ENCODE measurements at regions not wholly inside any gene's neighbourhood (a gene's known extent, or its start where the extent isn't known, plus 50 kb on each side); places are given as distances from the start of the nearest gene placed in this dataset.

DNA sequence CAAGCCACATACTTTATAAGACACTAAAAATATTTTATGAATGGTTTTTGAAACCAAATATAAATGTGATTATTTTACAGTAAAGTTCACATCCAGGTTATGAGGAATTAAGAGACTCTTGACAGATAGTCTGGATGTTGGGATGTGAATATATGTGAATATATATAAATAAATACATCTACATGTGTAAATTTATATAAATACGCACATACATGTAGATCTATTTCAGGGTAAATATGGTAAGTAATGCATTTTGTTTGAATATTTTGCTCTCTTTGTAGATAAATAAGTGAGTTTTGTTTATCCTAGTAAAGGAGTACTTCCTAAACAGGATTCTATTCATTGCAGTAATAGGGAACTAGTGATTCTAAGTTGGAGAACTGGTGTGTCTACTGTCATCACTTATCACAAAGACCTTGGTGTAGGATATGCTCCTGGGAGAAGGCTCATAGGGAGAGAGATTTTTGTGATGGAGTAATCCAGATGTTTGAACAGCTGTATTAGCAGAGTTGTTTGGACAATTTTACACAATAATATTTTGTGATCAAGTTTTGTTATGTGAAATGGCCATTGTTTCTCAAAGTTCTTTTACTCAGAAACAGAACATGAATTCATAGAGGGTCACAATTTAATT, 60.2 kb upstream of the NT5C1B start:
- no peak for DNase-seq (ENCODE audit: low read depth in 1 of 2, low spot score in 2 of 2)
- H3K4me3 ChIP-seq, result no peak overlapping the region
- no peaks in the 10 kb centered on the region for H3K4me1 ChIP-seq (replicated peaks)
- no peaks in the 10 kb centered on the region for H3K27me3 ChIP-seq (replicated peaks)
- H3K36me3 ChIP-seq, result no peaks in the 10 kb centered on the region
- H3K9me3 ChIP-seq (replicated peaks), result no peaks in the 10 kb centered on the region
- H3K27ac ChIP-seq, result no peak overlapping the region

DNA sequence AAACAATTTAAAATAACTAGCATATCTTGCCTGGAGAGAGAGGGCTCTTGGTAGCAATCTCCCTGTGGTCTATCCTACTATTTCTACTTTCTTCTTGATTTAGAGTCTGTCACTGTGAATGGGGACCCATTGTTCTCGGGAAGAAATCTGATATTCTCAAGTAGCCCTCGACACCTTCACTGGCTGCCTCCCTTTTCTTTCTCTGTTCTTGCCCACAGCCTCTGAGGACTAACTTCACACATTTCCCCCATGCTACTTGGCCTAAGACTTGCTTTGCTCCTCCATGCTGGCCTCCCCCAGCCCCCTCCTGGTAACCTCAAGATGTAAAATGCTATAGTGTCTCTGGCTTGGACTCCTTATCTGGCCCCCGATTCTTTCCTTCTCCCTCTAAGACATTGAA, 58.8 kb upstream of the NT5C1B start:
- no peaks in the 10 kb centered on the region for H3K9me3 ChIP-seq (replicated peaks)
- H3K36me3 ChIP-seq, result no peaks in the 10 kb centered on the region
- H3K27ac ChIP-seq, result no peak overlapping the region
- no peaks in the 10 kb centered on the region for H3K27me3 ChIP-seq (replicated peaks)
- no peak for DNase-seq (ENCODE audit: low read depth in 1 of 2, low spot score in 2 of 2)
- no peak overlapping the region for H3K4me3 ChIP-seq
- H3K4me1 ChIP-seq (replicated peaks), result no peaks in the 10 kb centered on the region

DNA sequence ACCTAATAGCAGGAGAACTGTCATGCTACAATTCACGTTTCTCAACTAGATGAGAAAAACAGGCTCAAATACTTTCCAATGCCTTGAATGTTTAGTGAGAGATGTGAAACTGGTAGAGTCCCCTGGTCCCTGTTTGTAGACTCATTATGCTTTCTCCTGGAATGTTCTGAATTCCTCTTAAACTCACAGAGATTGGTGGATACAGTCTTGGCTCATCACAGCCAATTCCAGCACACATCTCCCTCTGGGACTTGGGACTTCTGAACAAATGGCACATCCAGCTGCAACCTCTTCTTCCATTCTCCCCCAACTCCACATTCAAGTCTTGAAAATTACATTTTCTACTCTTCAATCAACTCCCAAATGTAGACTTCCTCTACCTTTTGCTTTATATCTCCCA, 58.4 kb upstream of the NT5C1B start:
- Histone ChIP-seq H3K4me1 (replicated peaks) (no peaks in the 10 kb centered on the region), H3K27me3 (replicated peaks) (no peaks in the 10 kb centered on the region), H3K9me3 (replicated peaks) (no peaks in the 10 kb centered on the region), H3K36me3 (no peaks in the 10 kb centered on the region), H3K4me3 (no peak overlapping the region), H3K27ac (no peak overlapping the region)
- no peak for DNase-seq (ENCODE audit: low read depth in 1 of 2, low spot score in 2 of 2)

DNA sequence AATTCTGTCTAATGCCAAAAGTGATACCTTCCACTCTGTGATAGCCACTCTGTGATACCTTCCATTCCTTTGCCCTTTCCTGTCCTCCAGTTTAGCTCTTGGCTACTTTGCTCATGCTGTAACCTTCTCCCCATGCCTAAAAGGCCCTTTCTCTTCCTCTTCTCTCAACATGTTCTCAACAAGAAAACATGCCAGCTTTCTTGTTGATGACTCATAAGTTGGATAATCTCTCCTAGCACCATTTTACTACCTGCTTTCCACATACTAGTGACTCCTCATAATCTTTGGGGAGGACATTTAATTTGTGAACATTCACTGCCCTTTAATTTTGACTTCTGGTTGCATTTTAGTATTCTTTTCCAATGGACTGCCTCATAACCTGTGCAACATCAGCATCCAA, 55.9 kb upstream of the NT5C1B start:
- no peak for DNase-seq (ENCODE audit: low read depth in 1 of 2, low spot score in 2 of 2)
- no peak overlapping the region for H3K27ac ChIP-seq
- H3K36me3 ChIP-seq, result no peaks in the 10 kb centered on the region
- no peaks in the 10 kb centered on the region for H3K4me1 ChIP-seq (replicated peaks)
- no peaks in the 10 kb centered on the region for H3K27me3 ChIP-seq (replicated peaks)
- no peaks in the 10 kb centered on the region for H3K9me3 ChIP-seq (replicated peaks)
- H3K4me3 ChIP-seq, result no peak overlapping the region

DNA sequence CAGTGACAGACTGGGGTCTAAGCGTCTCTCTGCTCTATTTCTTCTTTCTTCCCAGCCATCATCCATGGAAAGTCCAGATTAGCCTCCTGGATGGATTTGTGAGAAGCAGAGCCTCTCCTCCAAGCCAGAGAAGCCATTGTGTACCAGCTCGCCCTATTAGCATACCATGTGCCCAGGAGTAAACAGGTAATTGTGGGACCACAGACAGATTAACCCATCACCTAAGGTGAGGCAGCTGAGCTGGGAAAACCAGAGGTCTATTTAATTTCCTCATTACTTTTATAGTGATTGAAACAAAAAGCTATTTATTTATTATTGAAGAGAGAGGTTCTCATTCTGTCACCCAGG, 54.7 kb upstream of the NT5C1B start:
- H3K27ac ChIP-seq, result no peak overlapping the region
- no peak for DNase-seq (ENCODE audit: low read depth in 1 of 2, low spot score in 2 of 2)

DNA sequence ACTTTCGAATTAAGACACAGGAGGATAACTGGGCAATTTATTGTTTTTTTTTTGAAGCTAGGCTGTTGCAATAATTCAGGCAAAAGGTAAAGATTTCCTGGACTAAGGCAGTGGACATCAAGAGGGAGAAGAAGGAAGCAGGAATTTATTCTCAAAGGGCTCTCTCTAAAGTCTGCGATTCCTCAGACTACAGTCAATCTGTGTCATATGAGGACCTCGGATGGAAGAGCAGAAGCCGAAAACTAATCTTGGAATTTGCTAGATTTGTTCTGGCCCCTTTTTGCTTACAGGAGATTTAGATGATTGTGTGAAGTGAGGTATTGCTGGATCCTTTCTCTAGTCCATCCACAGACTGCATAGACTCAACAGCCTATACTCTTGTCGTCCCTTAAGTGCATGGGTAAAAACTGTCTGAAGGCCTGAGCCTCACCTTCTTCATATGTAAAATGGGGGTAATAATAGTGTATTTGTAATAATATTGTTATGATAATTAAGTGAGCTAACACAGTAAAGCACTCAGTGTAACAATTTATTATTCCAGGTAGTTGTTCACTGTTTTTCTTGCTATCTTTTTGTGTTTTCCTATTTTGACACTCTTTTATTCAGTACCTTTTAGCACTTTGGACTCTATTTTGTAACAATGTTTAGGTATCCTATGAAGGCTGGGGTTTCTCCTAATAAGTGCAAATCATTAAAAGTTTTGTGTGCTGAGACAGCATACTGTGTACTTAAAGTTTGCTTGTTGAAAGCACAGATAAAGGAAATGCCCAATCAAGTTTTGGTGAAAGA, 54.2 kb upstream of the NT5C1B start:
- Histone ChIP-seq H3K4me3 (no peak overlapping the region), H3K4me1 (replicated peaks) (no peaks in the 10 kb centered on the region), H3K27me3 (replicated peaks) (no peaks in the 10 kb centered on the region), H3K36me3 (no peaks in the 10 kb centered on the region), H3K9me3 (replicated peaks) (no peaks in the 10 kb centered on the region), H3K27ac (no peak overlapping the region)
- DNase-seq (ENCODE audit: low read depth in 1 of 2, low spot score in 2 of 2), result no peak

More for the DNA sequence above, 54.7 kb upstream of the NT5C1B start:
- H3K27me3 ChIP-seq (replicated peaks), result no peaks in the 10 kb centered on the region
- H3K4me3 ChIP-seq, result no peak overlapping the region
- H3K36me3 ChIP-seq, result no peaks in the 10 kb centered on the region
- H3K4me1 ChIP-seq (replicated peaks), result no peaks in the 10 kb centered on the region
- no peaks in the 10 kb centered on the region for H3K9me3 ChIP-seq (replicated peaks)

DNA sequence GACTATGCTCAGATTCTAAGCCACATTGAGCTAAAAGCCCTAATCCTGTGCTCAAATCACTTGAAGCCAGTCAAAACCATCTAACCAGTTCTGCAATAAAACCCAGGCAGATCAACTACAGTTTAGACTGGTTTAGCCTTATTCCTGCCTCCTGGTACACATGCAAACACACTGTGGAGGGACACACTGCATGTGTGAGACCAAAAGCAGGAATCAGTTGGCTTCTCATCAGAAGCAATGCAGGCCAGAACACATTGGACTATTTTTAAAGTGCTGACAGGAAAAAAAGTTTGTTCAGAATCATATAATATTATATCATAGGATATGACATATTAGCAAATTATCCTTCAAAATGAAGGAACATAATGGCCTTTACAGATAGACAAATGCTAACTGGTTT, 52.5 kb upstream of the NT5C1B start:
- H3K27me3 ChIP-seq (replicated peaks), result no peaks in the 10 kb centered on the region
- no peak overlapping the region for H3K4me3 ChIP-seq
- H3K9me3 ChIP-seq (replicated peaks), result no peaks in the 10 kb centered on the region; the same call in 1 of the 2 replicates
- no peak overlapping the region for H3K27ac ChIP-seq
- DNase-seq (ENCODE audit: low read depth in 1 of 2, low spot score in 2 of 2), result no peak
- H3K4me1 ChIP-seq (replicated peaks), result no peaks in the 10 kb centered on the region
- no peaks in the 10 kb centered on the region for H3K36me3 ChIP-seq

DNA sequence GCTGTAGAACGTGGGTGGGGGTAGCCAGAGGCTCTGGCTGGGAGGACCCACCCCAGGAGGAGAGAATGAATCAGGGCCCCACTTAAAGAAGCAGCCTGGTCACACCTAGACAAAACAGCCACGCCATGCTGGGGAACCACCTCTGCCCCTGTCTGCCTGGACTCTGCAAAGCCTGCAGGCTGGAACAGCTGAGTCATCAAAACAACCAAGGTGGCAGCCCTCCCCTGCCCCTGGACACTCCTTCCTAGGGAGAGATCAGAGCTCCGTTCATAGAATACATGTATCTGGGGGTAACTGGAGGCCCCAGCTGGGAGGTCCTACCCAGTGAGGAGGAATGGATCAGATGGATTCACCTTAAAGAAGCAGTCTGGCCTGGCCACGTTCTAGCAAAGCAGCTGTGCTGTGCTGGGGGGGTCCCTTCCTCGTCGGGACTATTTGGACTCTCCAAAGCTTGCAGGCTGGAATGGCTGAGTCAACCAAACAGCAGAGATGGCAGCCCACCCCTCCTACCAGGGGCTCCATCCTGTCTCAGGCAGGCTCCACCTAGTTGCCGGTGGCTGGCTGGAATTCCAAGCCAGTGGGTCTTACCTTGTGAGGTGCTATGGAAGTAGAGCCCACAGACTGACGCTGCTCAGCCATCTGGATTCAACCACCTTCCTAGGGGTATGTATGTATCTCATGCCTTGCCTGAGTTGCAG, 50.5 kb upstream of the NT5C1B start:
- Histone ChIP-seq H3K9me3 (replicated peaks) (no peaks in the 10 kb centered on the region; the same call in 1 of the 2 replicates), H3K4me1 (replicated peaks) (no peaks in the 10 kb centered on the region), H3K27ac (no peak overlapping the region), H3K27me3 (replicated peaks) (no peaks in the 10 kb centered on the region), H3K4me3 (no peak overlapping the region), H3K36me3 (no peaks in the 10 kb centered on the region)
- DNase-seq (ENCODE audit: low read depth in 1 of 2, low spot score in 2 of 2), result no peak
